Astrocyte (in vitro differentiated cells and primary cell): ENCODE measurements at regions not wholly inside any gene's neighbourhood (a gene's known extent, or its start where the extent isn't known, plus 50 kb on each side); places are given as distances from the start of the nearest gene placed in this dataset.

Experiments
- DNase-seq: peaks from one replicate; pipeline ENCODE4 v3.0.0-alpha.2; 2010; ENCODE audit warnings: low read depth
- FAIRE-seq: peaks from 2 replicates; lab custom pipeline; 2011; peaks lifted over from hg19 to GRCh38; lab: Jason Lieb, UNC
- H2AFZ ChIP-seq: 2 replicates; pipeline ENCODE4 v1.6.0; 2012; ENCODE audit warnings: low read depth, low read length, inconsistent platforms
- H3K27ac ChIP-seq: 2 replicates; pipeline ENCODE4 v1.5.1; 2011; ENCODE audit warnings: low read depth, low read length, inconsistent platforms
- H3K27me3 ChIP-seq: 2 replicates; pipeline ENCODE4 v1.6.0; 2011; ENCODE audit warnings: low read length, inconsistent platforms; ENCODE audit not compliant: insufficient read depth
- H3K36me3 ChIP-seq: 2 replicates; pipeline ENCODE4 v1.5.1; 2011; ENCODE audit warnings: low read length, inconsistent platforms; ENCODE audit not compliant: insufficient read depth
- H3K4me1 ChIP-seq: 2 replicates; pipeline ENCODE4 v1.5.1; 2011; ENCODE audit warnings: low read length, inconsistent platforms; ENCODE audit not compliant: insufficient read depth
- H3K4me2 ChIP-seq: 2 replicates; pipeline ENCODE4 v1.6.0; 2012; ENCODE audit warnings: low read length, inconsistent platforms
- H3K4me3 ChIP-seq: 2 replicates; pipeline ENCODE4 v1.5.1; 2011; ENCODE audit warnings: low read depth, mild to moderate bottlenecking, low read length, inconsistent platforms; ENCODE audit not compliant: insufficient read depth
- H3K79me2 ChIP-seq: 2 replicates; pipeline ENCODE4 v1.6.0; 2012; ENCODE audit warnings: mild to moderate bottlenecking, low read length, inconsistent platforms; ENCODE audit not compliant: insufficient read depth
- H3K9ac ChIP-seq: 2 replicates; pipeline ENCODE4 v1.6.0; 2012; ENCODE audit warnings: mild to moderate bottlenecking, low read length, inconsistent platforms
- H3K9me3 ChIP-seq: 2 replicates; pipeline ENCODE4 v1.5.1; 2012; ENCODE audit warnings: low read depth, mild to moderate bottlenecking, low read length, inconsistent platforms; ENCODE audit not compliant: insufficient read depth
- H4K20me1 ChIP-seq: 2 replicates; pipeline ENCODE4 v1.6.0; 2012; ENCODE audit warnings: low read length, inconsistent platforms; ENCODE audit not compliant: insufficient read depth
- H3K27ac Mint-ChIP-seq: one replicate; pipeline ENCODE4 v1.8.0; 2021; ENCODE audit warnings: mild to moderate bottlenecking, mixed read lengths; ENCODE audit not compliant: unreplicated experiment
- H3K27me3 Mint-ChIP-seq: one replicate; pipeline ENCODE4 v1.8.0; 2021; ENCODE audit warnings: low read depth, mixed read lengths; ENCODE audit not compliant: unreplicated experiment
- H3K36me3 Mint-ChIP-seq: one replicate; pipeline ENCODE4 v1.8.0; 2021; ENCODE audit warnings: low read depth, mixed read lengths; ENCODE audit not compliant: unreplicated experiment
- H3K4me1 Mint-ChIP-seq: one replicate; pipeline ENCODE4 v1.8.0; 2021; ENCODE audit warnings: low read depth, mixed read lengths; ENCODE audit not compliant: unreplicated experiment
- H3K4me3 Mint-ChIP-seq: one replicate; pipeline ENCODE4 v1.8.0; 2021; ENCODE audit warnings: mild to moderate bottlenecking, moderate library complexity, mixed read lengths; ENCODE audit not compliant: unreplicated experiment
- H3K9me3 Mint-ChIP-seq: one replicate; pipeline ENCODE4 v1.8.0; 2021; ENCODE audit warnings: mild to moderate bottlenecking, mixed read lengths; ENCODE audit not compliant: unreplicated experiment
- EZH2 ChIP-seq: IDR thresholded peaks from 2 replicates; pipeline ENCODE4 v1.6.1; 2012; ENCODE audit warnings: mild to moderate bottlenecking, low read length, inconsistent platforms; ENCODE audit not compliant: insufficient read depth
- TF ChIP-seq, protein P1 (sequence below): IDR thresholded peaks from 2 replicates; pipeline ENCODE4 v1.5.1; 2011; ENCODE audit warnings: low read depth, mild to moderate bottlenecking, inconsistent platforms, low read length, moderate library complexity; ENCODE audit not compliant: insufficient read depth

- no peaks in the 10 kb centered on the region for H3K9me3 Mint-ChIP-seq
- Histone ChIP-seq H3K36me3 (no peaks in the 10 kb centered on the region), H3K4me1 (no peaks in the 10 kb centered on the region), H3K79me2 (no peaks in the 10 kb centered on the region), H3K9ac (no peak overlapping the region), H3K4me3 (no peak overlapping the region), H3K4me2 (no peak overlapping the region), H4K20me1 (no peaks in the 10 kb centered on the region), H3K27me3 (no peaks in the 10 kb centered on the region), H2AFZ (no peak overlapping the region), H3K27ac (no peak overlapping the region), H3K9me3 (no peaks in the 10 kb centered on the region)
- FAIRE-seq (no peak), DNase-seq (no peak)
- no peak overlapping the region for H3K27ac Mint-ChIP-seq
- no peaks in the 10 kb centered on the region for H3K36me3 Mint-ChIP-seq
- H3K27me3 Mint-ChIP-seq: peaks cover 2% of the 10 kb centered on the region
- H3K4me3 Mint-ChIP-seq: no peak overlapping the region
- peaks cover 11% of the 10 kb centered on the region for H3K4me1 Mint-ChIP-seq
- TF ChIP-seq, protein P1, sequence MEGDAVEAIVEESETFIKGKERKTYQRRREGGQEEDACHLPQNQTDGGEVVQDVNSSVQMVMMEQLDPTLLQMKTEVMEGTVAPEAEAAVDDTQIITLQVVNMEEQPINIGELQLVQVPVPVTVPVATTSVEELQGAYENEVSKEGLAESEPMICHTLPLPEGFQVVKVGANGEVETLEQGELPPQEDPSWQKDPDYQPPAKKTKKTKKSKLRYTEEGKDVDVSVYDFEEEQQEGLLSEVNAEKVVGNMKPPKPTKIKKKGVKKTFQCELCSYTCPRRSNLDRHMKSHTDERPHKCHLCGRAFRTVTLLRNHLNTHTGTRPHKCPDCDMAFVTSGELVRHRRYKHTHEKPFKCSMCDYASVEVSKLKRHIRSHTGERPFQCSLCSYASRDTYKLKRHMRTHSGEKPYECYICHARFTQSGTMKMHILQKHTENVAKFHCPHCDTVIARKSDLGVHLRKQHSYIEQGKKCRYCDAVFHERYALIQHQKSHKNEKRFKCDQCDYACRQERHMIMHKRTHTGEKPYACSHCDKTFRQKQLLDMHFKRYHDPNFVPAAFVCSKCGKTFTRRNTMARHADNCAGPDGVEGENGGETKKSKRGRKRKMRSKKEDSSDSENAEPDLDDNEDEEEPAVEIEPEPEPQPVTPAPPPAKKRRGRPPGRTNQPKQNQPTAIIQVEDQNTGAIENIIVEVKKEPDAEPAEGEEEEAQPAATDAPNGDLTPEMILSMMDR: no peak
- TF ChIP-seq EZH2: no peak
Measured at GRCh38 chr3:66748175-66748876, 247.5 kb upstream of the LRIG1 start.

DNA sequence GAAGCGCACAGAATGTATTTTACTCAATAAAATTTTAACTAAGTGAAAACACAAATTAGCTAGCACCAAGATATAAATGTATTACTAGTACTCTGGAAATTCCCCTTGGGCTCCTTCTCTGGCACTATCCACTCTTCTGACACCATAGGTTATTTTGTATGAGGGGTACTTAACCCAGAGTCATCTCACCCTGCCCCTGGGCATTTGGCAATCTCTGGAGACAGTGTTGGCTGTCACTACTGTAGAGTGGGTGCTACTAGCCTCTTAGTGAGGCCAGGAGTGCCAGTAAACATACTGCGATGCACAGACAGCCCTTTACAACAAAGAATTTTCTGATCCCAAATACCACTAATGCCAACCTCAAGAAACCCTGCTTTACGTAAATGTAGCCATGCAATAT is 246.3 kb upstream of the KBTBD8 start:
- H3K4me3 ChIP-seq: no peak overlapping the region
- H4K20me1 ChIP-seq: no peaks in the 10 kb centered on the region
- H3K27me3 ChIP-seq: no peaks in the 10 kb centered on the region
- DNase-seq (no peak), FAIRE-seq (no peak)
- no peaks in the 10 kb centered on the region for H3K36me3 Mint-ChIP-seq
- TF ChIP-seq, protein P1: no peak
- no peak for TF ChIP-seq EZH2
- no peaks in the 10 kb centered on the region for H3K9me3 ChIP-seq
- no peaks in the 10 kb centered on the region for H3K79me2 ChIP-seq
- H3K4me1 ChIP-seq: no peaks in the 10 kb centered on the region
- no peaks in the 10 kb centered on the region for H3K27me3 Mint-ChIP-seq
- H2AFZ ChIP-seq: no peak overlapping the region
- no peak overlapping the region for H3K4me3 Mint-ChIP-seq
- peaks cover 11% of the 10 kb centered on the region for H3K4me1 Mint-ChIP-seq
- H3K27ac Mint-ChIP-seq: no peak overlapping the region
- no peaks in the 10 kb centered on the region for H3K36me3 ChIP-seq
- H3K9me3 Mint-ChIP-seq: no peaks in the 10 kb centered on the region
- H3K27ac ChIP-seq: no peak overlapping the region
- H3K4me2 ChIP-seq: no peak overlapping the region
- no peak overlapping the region for H3K9ac ChIP-seq

DNA sequence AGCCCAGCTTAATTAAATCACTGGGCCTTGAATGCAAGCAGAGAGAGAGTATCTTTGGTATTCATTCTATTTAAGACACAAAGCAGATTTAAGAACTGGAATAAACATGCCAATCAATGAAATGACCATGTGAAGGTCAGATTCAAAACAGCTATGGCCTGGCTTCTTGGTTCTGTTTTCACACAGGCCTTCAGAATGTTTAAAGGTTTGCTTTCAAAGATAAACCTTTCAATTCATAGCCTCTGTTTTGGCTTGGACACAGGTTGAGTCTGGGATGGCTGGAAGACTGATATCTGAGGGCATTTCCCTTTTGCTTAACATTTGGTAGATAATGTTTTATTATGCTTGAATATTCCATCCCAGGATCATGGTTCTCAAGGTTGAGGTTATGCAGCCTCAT is 244.4 kb upstream of the KBTBD8 start:
- Mint-ChIP-seq H3K9me3 (no peaks in the 10 kb centered on the region), H3K27ac (no peak overlapping the region), H3K36me3 (no peaks in the 10 kb centered on the region), H3K27me3 (no peaks in the 10 kb centered on the region), H3K4me3 (no peak overlapping the region), H3K4me1 (peaks cover 6% of the 10 kb centered on the region)
- no peaks in the 10 kb centered on the region for H3K4me1 ChIP-seq
- DNase-seq (no peak), FAIRE-seq (no peak)
- no peak overlapping the region for H3K4me2 ChIP-seq
- TF ChIP-seq EZH2: no peak
- TF ChIP-seq, protein P1: no peak
- H3K79me2 ChIP-seq: no peaks in the 10 kb centered on the region
- no peak overlapping the region for H3K4me3 ChIP-seq
- H3K9me3 ChIP-seq: no peaks in the 10 kb centered on the region
- H3K9ac ChIP-seq: no peak overlapping the region
- H3K27ac ChIP-seq: no peak overlapping the region
- no peak overlapping the region for H2AFZ ChIP-seq
- no peaks in the 10 kb centered on the region for H4K20me1 ChIP-seq
- no peaks in the 10 kb centered on the region for H3K27me3 ChIP-seq
- no peaks in the 10 kb centered on the region for H3K36me3 ChIP-seq
